GM23338 (cell line): ENCODE measurements at regions not wholly inside any gene's neighbourhood (a gene's known extent, or its start where the extent isn't known, plus 50 kb on each side); places are given as distances from the start of the nearest gene placed in this dataset.

Experiments
- CREB1 ChIP-seq: fragments of 250-450 bp; sonication (Bioruptor Pico); IDR thresholded peaks from 2 replicates; pipeline ENCODE4 v1.5.0; 2020; ENCODE audit warnings: low read depth, mild to moderate bottlenecking, moderate library complexity
- ETS1 ChIP-seq: IDR thresholded peaks from 2 replicates; pipeline ENCODE4 v1.6.1; 2016; ENCODE audit warnings: antibody characterized with exemption
- EZH2 ChIP-seq: fragments of 200-600 bp; sonication (generic); IDR thresholded peaks from one replicate; pipeline ENCODE4 v1.8.0; 2017; ENCODE audit warnings: antibody characterized with exemption, mild to moderate bottlenecking, low read depth; ENCODE audit not compliant: unreplicated experiment
- EZH2phosphoT487 ChIP-seq: fragments of 200-600 bp; sonication (generic); IDR thresholded peaks from one replicate; pipeline ENCODE4 v1.8.1; 2018; ENCODE audit warnings: antibody characterized with exemption; ENCODE audit not compliant: unreplicated experiment
- JUNB ChIP-seq: IDR thresholded peaks from one replicate; pipeline ENCODE4 v1.6.1; 2016; ENCODE audit warnings: antibody characterized with exemption; ENCODE audit not compliant: unreplicated experiment
- NANOG ChIP-seq: IDR thresholded peaks from 2 replicates; pipeline ENCODE4 v1.6.1; 2016; ENCODE audit warnings: antibody characterized with exemption, borderline replicate concordance
- POLR2AphosphoS5 ChIP-seq: IDR thresholded peaks from 2 replicates; pipeline ENCODE4 v1.6.1; 2016; ENCODE audit warnings: antibody characterized with exemption, low read depth
- ZNF114 ChIP-seq: fragments of 250-450 bp; sonication (Bioruptor Pico); IDR thresholded peaks from 2 replicates; pipeline ENCODE4 v1.5.0; 2020; ENCODE audit warnings: mild to moderate bottlenecking, moderate library complexity
- TF ChIP-seq, protein P1 (sequence below): IDR thresholded peaks from one replicate; pipeline ENCODE4 v1.6.1; 2018; ENCODE audit warnings: antibody characterized with exemption; ENCODE audit not compliant: unreplicated experiment
- TF ChIP-seq, protein P2 (sequence below), 2 experiments: fragments of 200-600 bp in 1 of 2; sonication (generic) in 1 of 2; conservative IDR thresholded peaks; 2 replicates each; pipeline versions ENCODE4 v1.5.1 to v1.6.1; 2016 to 2017; ENCODE audit warnings: antibody characterized with exemption in 2 of 2, low read depth in 2 of 2, mild to moderate bottlenecking in 2 of 2, moderate library complexity in 1 of 2

GRCh38 chr2:143968860-143969259, 551.1 kb downstream of the ZEB2 start:
- TF ChIP-seq, protein P1, sequence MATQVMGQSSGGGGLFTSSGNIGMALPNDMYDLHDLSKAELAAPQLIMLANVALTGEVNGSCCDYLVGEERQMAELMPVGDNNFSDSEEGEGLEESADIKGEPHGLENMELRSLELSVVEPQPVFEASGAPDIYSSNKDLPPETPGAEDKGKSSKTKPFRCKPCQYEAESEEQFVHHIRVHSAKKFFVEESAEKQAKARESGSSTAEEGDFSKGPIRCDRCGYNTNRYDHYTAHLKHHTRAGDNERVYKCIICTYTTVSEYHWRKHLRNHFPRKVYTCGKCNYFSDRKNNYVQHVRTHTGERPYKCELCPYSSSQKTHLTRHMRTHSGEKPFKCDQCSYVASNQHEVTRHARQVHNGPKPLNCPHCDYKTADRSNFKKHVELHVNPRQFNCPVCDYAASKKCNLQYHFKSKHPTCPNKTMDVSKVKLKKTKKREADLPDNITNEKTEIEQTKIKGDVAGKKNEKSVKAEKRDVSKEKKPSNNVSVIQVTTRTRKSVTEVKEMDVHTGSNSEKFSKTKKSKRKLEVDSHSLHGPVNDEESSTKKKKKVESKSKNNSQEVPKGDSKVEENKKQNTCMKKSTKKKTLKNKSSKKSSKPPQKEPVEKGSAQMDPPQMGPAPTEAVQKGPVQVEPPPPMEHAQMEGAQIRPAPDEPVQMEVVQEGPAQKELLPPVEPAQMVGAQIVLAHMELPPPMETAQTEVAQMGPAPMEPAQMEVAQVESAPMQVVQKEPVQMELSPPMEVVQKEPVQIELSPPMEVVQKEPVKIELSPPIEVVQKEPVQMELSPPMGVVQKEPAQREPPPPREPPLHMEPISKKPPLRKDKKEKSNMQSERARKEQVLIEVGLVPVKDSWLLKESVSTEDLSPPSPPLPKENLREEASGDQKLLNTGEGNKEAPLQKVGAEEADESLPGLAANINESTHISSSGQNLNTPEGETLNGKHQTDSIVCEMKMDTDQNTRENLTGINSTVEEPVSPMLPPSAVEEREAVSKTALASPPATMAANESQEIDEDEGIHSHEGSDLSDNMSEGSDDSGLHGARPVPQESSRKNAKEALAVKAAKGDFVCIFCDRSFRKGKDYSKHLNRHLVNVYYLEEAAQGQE = no peak
- TF ChIP-seq, protein P2, sequence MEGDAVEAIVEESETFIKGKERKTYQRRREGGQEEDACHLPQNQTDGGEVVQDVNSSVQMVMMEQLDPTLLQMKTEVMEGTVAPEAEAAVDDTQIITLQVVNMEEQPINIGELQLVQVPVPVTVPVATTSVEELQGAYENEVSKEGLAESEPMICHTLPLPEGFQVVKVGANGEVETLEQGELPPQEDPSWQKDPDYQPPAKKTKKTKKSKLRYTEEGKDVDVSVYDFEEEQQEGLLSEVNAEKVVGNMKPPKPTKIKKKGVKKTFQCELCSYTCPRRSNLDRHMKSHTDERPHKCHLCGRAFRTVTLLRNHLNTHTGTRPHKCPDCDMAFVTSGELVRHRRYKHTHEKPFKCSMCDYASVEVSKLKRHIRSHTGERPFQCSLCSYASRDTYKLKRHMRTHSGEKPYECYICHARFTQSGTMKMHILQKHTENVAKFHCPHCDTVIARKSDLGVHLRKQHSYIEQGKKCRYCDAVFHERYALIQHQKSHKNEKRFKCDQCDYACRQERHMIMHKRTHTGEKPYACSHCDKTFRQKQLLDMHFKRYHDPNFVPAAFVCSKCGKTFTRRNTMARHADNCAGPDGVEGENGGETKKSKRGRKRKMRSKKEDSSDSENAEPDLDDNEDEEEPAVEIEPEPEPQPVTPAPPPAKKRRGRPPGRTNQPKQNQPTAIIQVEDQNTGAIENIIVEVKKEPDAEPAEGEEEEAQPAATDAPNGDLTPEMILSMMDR (conservative IDR thresholded peaks at IDR 0.05; ENCODE audit: low read depth in 2 of 2) = no peak
- no peak for TF ChIP-seq EZH2
- no peak for TF ChIP-seq ZNF114
- TF ChIP-seq EZH2phosphoT487 = no peak
- TF ChIP-seq JUNB = no peak
- no peak for TF ChIP-seq NANOG
- no peak for TF ChIP-seq POLR2AphosphoS5
- TF ChIP-seq ETS1 = no peak
- no peak for TF ChIP-seq CREB1 (CRISPR knock-in tag)
